IMR-90 (cell line): ENCODE measurements at regions not wholly inside any gene's neighbourhood (a gene's known extent, or its start where the extent isn't known, plus 50 kb on each side); places are given as distances from the start of the nearest gene placed in this dataset.

Experiments
- BHLHE40 ChIP-seq: fragments of 150-350 bp; IDR thresholded peaks from 2 replicates; pipeline ENCODE4 v1.6.1; 2016; ENCODE audit warnings: mild to moderate bottlenecking, low read depth, low read length
- CEBPB ChIP-seq: IDR thresholded peaks from 2 replicates; pipeline ENCODE4 v1.6.1; 2012; ENCODE audit warnings: low read depth, low read length, improper control_type of control experiment
- POLR2A ChIP-seq: IDR thresholded peaks from 2 replicates; pipeline ENCODE4 v1.6.1; 2012; ENCODE audit warnings: mild to moderate bottlenecking, low read depth, low read length
- RFX5 ChIP-seq: IDR thresholded peaks from 2 replicates; pipeline ENCODE4 v1.8.0; 2012; ENCODE audit warnings: low read depth, mild to moderate bottlenecking, low read length, moderate library complexity
- SMC3 ChIP-seq: fragments of 150-350 bp; IDR thresholded peaks from 2 replicates; pipeline ENCODE4 v1.6.1; 2016; ENCODE audit warnings: low read depth, mild to moderate bottlenecking, antibody characterized with exemption, low read length, moderate library complexity
- TF ChIP-seq, protein P1 (sequence below): fragments of 150-350 bp; IDR thresholded peaks from 2 replicates; pipeline ENCODE4 v1.6.1; 2016; ENCODE audit warnings: low read depth, mild to moderate bottlenecking, low read length, moderate library complexity, borderline replicate concordance
- TF ChIP-seq, protein P2 (sequence below): conservative IDR thresholded peaks from 2 replicates; pipeline ENCODE4 v1.5.1; 2012; ENCODE audit warnings: mild to moderate bottlenecking, low read depth, low read length, improper control_type of control experiment
- TF ChIP-seq, protein P3 (sequence below): fragments of 150-350 bp; IDR thresholded peaks from 2 replicates; pipeline ENCODE4 v1.6.1; 2017; ENCODE audit warnings: mild to moderate bottlenecking, antibody characterized with exemption, low read length, low read depth

DNA sequence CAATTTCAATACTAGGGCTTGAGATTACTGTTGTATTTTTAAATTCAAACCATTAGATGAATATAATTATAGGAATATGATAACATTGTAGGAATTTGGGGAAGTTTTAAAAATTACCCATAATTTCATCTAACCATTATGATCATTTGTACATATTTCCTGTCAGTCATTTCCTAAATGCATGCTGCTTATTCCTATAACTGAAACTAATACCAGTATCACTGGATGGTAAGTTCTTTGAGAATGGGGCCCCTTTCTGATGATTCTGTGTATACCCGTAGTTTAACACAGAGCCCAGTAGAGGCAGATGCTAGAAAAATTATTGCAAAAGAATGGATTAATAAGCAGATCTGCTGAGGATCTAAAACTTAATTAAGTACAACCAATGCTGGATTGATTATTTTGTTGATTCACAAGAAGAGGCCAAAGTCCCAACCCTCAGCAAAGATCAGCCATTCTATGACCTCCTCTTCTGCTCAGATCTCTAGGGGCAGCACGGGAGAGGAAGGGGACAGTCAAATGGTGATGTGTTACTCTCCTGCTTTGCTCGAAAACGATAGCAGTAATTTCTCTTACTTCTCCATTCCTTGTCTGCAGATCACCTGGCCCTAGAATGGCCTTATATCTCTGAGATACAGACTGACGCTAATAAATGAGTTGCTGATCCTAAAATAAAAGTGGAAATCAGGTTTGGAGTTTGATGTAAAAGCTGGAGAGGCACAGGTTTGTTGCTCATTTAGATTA, 69.5 kb upstream of the PELI1 start:
- TF ChIP-seq, protein P1, sequence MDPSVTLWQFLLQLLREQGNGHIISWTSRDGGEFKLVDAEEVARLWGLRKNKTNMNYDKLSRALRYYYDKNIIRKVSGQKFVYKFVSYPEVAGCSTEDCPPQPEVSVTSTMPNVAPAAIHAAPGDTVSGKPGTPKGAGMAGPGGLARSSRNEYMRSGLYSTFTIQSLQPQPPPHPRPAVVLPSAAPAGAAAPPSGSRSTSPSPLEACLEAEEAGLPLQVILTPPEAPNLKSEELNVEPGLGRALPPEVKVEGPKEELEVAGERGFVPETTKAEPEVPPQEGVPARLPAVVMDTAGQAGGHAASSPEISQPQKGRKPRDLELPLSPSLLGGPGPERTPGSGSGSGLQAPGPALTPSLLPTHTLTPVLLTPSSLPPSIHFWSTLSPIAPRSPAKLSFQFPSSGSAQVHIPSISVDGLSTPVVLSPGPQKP, result no peak
- TF ChIP-seq POLR2A (no peak), SMC3 (no peak), CEBPB (no peak), RFX5 (no peak), BHLHE40 (no peak)
- TF ChIP-seq, protein P2, sequence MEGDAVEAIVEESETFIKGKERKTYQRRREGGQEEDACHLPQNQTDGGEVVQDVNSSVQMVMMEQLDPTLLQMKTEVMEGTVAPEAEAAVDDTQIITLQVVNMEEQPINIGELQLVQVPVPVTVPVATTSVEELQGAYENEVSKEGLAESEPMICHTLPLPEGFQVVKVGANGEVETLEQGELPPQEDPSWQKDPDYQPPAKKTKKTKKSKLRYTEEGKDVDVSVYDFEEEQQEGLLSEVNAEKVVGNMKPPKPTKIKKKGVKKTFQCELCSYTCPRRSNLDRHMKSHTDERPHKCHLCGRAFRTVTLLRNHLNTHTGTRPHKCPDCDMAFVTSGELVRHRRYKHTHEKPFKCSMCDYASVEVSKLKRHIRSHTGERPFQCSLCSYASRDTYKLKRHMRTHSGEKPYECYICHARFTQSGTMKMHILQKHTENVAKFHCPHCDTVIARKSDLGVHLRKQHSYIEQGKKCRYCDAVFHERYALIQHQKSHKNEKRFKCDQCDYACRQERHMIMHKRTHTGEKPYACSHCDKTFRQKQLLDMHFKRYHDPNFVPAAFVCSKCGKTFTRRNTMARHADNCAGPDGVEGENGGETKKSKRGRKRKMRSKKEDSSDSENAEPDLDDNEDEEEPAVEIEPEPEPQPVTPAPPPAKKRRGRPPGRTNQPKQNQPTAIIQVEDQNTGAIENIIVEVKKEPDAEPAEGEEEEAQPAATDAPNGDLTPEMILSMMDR, result no peak
- TF ChIP-seq, protein P3, sequence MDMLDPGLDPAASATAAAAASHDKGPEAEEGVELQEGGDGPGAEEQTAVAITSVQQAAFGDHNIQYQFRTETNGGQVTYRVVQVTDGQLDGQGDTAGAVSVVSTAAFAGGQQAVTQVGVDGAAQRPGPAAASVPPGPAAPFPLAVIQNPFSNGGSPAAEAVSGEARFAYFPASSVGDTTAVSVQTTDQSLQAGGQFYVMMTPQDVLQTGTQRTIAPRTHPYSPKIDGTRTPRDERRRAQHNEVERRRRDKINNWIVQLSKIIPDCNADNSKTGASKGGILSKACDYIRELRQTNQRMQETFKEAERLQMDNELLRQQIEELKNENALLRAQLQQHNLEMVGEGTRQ, result no peak
